NCI-H2081 (cell line): ENCODE measurements at regions not wholly inside any gene's neighbourhood (a gene's known extent, or its start where the extent isn't known, plus 50 kb on each side); places are given as distances from the start of the nearest gene placed in this dataset.

Source experiments
- DNase-seq, 2 experiments: peaks; one replicate each; lab custom pipeline; 2025; lab: John Stamatoyannopoulos, UW

GRCh38 chr12:125193376-125194152 lies 128.3 kb downstream of the AACS start:
- DNase-seq, result no peak

GRCh38 chr12:125194163-125194773 lies 129.0 kb downstream of the AACS start:
- DNase-seq, result no peak

DNA sequence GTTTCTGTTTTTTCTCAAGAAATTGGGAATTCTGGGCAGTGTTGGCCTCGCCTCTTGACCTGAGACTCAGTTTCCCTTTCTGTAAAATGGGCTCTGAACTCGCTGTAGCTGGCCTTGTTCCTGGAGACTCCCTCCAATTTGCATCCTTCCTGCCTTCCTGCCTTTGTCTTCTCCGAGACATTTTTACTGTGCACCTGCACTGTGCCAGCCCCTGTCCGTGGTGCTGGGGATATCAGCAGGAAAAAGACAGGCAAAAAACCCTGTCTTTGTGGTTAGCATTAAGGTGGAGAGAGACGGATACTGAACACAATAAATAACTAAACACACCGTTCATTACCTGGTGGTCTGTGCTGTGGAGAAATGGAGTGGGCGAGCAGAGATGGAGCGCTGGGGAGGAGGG lies 129.8 kb downstream of the AACS start:
- no peak for DNase-seq

DNA sequence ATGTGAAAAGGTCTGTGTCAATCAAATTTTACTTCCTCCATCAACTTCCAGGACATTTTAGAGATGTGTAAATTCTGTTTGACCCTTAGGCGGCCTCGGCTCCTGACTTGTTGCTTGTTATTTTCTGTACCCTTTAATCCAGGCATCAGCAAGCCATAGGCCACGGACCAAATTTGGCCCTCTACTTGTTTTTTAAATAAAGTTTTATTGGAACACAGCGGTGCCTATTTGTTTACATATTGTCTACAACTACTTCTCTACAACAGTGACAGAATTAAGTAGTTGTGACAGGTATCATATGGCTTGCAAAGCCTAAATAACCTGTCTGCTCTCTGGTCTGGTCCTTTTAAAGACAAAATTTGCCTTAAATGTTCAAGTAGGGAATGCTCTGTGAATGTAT lies 132.1 kb downstream of the AACS start:
- no peak for DNase-seq

- no peak for DNase-seq
Observed at GRCh38 chr12:125198652-125199051, 133.4 kb downstream of the AACS start.

DNA sequence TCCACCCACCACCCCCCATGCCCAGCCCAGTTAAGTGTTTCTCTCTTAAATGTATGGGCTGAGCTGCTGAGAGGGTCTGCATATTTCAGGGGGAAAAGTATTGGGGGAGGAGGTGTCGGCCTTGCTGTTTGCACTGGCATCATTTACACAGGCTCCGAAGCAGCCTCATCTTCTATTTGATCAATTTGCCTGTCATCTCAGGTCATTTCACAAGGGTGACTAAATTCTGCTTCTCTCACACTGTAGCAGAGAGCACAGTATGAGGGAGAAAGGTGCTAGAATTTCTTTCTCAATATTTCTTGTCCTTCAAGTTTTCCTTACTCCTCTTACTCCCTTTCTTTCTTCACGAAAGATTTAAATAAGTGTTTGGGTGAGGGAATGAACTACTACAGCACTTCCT lies 135.9 kb downstream of the AACS start:
- no peak for DNase-seq

- DNase-seq, result no peak
Observed at GRCh38 chr12:125201940-125202339, 136.7 kb downstream of the AACS start.

DNA sequence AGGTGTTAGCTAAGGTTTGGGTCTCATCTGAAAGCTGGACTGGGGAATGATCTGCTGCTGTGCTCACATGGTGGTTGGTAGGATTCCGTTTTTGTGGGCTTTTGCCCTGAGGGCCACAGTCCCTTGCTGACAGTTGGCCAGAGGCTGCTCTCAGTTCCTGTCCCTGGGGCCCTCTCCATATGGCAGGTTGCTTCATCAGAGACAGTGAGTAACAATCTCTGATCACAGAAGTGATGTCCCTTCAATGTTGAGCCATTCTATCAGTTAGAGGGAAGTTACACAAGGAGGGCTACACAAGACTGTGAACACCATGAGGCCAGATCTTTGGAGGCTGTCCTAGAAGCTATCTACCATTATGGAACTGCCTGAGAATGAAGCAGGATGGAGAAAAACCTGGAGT lies 137.2 kb downstream of the AACS start:
- no peak for DNase-seq

GRCh38 chr12:125203145-125203765 lies 138.0 kb downstream of the AACS start:
- peak in 1 of 2 experiments; percentile 9 for DNase-seq

DNA sequence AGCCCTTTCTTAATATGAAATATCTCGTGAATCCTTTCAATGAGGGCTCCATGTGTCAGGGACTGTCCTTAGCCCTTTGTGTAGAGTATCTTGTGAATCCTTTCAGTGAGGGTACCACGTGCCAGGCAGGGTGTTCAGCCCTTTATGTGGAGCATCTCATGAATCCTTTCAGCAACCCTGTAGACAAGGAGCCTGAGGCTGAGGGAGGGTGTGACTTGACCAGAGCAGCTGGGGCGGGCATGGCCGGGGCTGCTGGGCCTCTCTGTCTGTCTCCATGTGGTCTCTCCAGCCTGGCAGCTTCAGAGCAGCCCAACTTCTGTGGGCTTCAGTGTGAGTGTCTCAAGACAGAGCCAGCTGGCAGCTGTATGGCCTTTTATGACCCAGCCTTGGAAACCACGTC lies 140.2 kb downstream of the AACS start:
- no peak for DNase-seq

DNA sequence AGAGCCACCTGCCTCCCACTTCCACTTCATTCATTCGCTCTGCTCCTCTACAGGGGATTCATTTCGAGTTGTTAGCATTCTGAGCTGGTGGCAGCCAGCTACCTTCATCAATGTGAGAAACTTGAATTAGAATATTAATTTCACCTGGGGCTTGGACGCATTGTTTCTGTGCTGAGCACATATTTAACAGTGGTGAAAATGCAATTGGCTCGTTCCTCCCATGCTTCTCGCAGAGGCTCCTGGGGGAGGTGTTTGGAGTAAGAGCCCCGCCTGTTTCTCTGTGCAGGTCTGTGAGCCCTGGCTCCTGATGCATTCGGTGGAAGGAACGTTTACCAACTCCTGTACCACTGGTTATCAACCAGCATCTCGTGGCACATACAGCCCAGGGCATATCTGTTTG lies 141.5 kb downstream of the AACS start:
- no peak for DNase-seq

DNA sequence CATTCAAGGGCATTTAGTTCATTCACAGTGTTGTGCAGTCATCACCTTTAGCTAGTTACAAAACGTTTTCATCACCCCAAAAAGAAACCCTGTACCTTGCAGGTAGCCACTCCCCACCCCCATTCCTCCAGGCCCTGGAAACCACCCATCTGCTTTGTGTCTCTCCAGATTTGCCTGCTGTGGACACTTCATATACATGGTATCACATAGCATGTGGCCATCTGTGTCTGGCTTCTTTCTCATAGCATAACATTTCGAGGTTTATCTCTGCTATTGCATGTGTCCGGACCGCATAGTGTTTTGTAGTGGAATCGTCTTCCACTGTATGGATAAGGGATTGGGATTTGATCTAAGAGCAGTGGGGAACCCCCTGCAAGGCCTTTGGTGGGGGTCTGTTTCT lies 143.1 kb downstream of the AACS start:
- DNase-seq, result no peak

- DNase-seq, result no peak
Observed at GRCh38 chr12:125208942-125209341, 143.7 kb downstream of the AACS start.

- no peak for DNase-seq
Observed at GRCh38 chr12:125210104-125210755, 145.0 kb downstream of the AACS start.

DNA sequence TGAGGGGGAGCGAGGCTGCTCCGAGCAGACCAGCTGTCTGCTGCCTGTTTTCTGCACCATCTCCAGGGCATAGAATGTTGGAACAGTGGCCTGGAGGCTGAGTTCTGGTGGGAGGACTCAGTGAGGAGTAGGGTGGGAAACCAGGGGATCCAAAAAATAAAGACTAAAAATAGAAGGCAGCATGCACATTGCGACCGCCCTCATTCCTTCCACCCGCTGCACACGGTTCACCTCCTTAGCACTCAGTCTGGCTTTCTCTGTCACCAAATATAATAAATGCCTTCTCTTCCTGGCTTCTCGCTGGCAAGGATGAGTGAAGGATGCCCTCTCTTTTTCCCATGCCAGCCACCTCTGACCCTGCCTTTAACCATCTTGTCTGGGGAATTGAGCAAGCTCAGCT lies 146.2 kb downstream of the AACS start:
- DNase-seq, result no peak

- no peak for DNase-seq
Observed at GRCh38 chr12:125214289-125214688, 149.1 kb downstream of the AACS start.

DNA sequence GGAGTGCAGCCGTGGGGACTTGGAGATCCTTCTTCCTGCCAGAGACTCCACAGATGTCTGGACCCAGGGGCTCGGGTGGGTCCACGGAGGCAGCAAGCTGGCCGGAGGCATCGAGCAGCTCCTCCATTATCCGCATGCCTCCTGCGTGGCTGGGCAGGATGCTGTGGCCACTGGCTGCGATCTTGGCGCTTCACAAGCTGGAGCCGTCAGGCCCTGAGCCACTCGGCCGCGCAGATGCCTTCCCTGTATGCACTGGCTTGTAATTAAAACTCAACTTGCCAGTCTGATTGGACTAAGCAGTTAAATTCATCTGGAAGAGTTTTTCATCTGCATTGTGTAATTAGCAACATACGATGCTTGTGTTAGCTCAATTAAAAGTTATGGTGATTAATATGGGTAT lies 151.5 kb downstream of the AACS start:
- DNase-seq, result no peak

DNA sequence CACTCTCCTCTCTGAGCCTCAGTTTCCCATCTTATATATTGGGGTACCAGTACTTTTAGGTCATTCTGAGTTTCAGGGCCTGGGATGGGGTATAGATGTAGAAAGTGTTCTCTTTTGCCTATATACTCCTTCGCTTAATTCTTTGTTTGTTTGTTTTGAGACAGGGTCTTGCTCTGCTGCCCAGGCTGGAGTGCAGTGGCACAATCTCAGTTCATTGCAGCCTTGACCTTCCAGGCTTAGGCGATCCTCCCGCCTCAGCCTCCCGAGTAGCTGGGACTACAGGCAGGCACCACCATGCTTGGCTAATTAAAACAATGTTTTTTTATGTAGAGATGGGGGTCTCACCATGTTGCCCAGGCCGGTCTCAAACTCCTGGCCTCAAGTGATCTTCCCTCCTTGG lies 152.1 kb downstream of the AACS start:
- DNase-seq, result no peak

DNA sequence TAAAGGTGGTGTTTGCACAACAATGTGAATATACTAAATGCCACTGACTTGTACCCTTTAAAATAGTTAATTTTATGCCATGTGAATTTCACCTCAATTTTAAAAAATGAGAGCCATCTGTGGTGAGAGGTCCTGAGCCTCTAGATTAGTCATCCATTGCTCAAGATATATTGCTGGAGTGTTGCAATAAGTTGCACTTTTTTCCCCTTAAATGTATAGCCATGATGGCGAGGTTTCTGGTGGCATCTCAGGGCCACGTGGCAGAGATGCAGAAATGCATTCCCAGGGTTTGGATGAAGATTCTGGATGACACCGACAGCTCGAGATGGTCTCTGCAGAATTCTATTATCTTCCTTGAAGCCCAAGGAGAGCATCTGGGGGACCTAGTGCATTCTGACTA lies 153.7 kb downstream of the AACS start:
- no peak for DNase-seq

DNA sequence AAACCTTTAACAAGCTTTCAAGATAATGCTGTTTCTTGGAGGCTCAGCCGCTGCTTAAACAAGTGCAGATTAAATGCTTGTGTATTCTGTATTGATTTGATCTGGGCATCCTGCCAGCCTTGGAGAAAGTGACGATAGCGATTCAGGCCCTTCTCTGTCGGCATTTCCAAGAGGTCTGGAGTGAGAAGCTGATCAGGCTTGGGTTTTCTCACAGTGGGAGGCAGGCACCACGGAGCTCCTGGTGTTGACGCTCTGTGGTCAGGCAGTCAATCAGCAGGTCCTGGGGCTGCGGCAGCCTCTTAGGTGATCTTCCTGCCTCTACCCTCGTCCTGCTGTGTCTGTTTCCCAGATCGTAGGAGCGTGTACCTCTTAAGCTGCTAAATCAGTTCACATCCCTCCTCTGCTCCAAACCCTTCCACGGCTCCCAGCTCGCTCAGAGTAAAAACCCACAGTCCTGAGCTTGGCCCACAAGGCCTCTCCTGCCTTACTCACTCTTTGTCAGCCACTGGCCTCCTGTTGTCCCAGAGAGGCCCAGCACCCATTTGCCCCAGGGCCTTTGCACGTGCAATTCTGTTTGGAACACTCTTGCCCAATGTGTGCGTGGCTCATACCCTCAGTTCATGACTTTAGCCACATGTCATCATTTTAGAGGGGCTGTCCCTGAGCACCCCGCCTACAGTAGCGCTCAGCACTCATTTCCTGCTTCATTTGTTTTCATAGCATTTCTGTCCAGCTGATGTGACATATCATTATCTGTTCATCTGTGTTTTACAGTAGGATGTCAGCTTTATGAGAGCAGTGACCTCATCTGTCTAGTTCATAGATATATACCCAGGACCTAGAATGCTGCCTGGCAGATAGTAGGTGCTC lies 155.4 kb downstream of the AACS start:
- DNase-seq, result no peak

- DNase-seq, result no peak
Observed at GRCh38 chr12:125221602-125222001, 156.4 kb downstream of the AACS start.

- DNase-seq, result no peak
Observed at GRCh38 chr12:125222876-125223275, 157.6 kb downstream of the AACS start.
